ENCODE measurements at regions not wholly inside any gene's neighbourhood (a gene's known extent, or its start where the extent isn't known, plus 50 kb on each side); places are given as distances from the start of the nearest gene placed in this dataset.

DNA sequence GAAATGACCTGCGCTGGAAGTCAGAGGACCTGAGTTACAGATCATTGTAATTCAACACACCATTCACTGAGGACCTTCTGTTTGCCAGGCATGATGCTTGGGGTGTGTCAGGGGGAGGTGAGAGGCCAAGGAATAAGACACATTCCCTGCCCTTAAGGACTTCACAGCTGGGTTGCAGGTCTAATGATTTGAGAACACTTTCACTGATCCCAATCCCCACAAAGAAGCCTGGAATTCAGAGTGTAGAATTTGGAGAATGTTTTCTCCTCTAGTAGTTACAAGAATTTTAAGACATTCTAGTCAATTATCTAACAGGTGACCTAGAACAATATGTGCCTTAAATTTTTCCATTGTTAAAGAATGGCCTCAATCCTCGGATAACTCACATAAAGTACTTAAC, 322.4 kb downstream of the TNS1 start:
- no peak for DNase-seq (ENCODE audit: low read depth)
- TF ChIP-seq CTCF (conservative IDR thresholded peaks at IDR 0.05; ENCODE audit: control insufficient read depth, insufficient read depth, low read depth, low read length) = no peak

DNA sequence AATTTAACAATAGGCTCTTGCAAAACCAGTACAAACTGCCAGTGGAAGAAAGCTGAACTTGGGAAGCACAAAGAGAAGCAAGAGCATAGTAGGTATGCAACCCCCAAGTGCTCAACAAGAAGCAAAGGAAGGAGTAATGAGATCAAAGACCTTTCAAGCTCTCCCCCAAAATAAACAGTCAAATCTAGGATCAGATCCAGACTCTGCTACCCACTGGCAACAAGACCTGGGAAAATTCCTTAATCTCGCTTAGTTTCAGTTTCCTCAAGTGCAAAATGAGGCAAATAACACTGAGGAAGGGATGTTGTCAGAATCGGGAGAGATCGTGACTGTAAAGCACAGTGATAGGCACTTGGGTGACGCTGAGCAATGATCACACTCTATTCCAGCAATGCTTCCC, 329.2 kb downstream of the TNS1 start:
- no peak for TF ChIP-seq CTCF (conservative IDR thresholded peaks at IDR 0.05; ENCODE audit: control insufficient read depth, insufficient read depth, low read depth, low read length)
- DNase-seq (ENCODE audit: low read depth) = no peak
- H3K4me3 ChIP-seq (ENCODE audit: control insufficient read depth, low read depth, low read length) = no peak overlapping the region

More for the DNA sequence above, 322.4 kb downstream of the TNS1 start:
- H3K4me3 ChIP-seq (ENCODE audit: control insufficient read depth, low read depth, low read length) = no peak overlapping the region

DNA sequence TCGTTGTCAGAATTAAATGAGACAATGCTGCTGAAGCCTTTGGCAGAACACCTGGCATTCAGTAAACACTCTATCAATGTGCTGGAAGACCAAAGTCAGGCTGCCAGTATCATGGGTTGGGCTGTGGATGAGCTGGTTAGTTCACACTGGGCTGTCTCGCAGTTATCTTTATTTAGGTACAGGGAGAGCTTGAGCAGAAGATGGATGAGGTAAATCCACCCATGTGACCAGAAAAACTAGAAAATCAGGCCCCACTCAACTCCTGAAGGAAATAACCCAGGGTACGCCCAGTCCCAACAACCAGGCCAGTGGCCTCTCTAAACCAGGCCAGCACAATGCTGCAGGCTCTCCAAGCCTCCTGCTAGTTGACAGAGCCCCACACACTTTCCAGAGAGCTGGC, 330.3 kb downstream of the TNS1 start:
- H3K4me3 ChIP-seq (ENCODE audit: control insufficient read depth, low read depth, low read length) = no peak overlapping the region
- no peak for TF ChIP-seq CTCF (conservative IDR thresholded peaks at IDR 0.05; ENCODE audit: control insufficient read depth, insufficient read depth, low read depth, low read length)
- DNase-seq (ENCODE audit: low read depth) = no peak

DNA sequence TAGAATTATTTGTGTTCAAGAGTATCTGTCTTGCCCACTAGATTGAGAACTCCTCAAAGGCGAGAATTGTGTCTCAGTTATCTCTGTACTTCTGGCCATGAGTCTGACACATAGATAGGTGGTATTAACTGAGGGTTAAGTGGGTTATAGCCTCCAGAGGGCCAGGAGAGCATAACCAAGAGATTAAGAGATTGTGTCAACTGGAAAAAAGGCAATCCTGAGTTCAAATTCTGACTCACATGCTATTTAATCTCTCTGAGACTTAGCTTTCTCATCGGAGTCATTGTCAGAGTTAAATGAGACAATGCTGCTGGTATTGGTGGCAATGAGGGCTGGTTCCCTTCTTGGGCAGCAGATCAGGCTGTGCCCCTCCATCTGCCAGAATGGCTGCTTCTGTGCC, 330.9 kb downstream of the TNS1 start:
- TF ChIP-seq CTCF (conservative IDR thresholded peaks at IDR 0.05; ENCODE audit: control insufficient read depth, insufficient read depth, low read depth, low read length) = no peak
- DNase-seq (ENCODE audit: low read depth) = no peak
- no peak overlapping the region for H3K4me3 ChIP-seq (ENCODE audit: control insufficient read depth, low read depth, low read length)

DNA sequence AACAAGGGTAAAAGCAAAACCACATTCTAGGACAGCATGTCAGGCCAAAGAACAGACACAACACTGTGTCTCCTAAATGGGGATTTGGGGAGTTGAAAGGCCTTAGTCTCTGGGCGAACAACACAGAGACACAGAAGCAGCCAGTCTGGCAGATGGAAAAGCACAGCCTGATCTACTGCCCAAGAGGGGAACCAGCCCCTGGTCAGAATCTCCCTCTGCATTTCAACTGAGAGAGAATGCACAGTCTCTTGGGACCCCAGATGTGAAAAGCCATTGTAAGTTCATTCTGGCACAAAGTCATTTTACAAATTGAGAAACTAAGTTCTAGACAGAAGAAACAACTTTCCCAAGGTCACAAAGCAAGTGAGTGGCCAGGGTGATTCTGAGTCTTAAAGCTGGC, 331.7 kb downstream of the TNS1 start:
- DNase-seq (ENCODE audit: low read depth) = no peak
- H3K4me3 ChIP-seq (ENCODE audit: control insufficient read depth, low read depth, low read length) = no peak overlapping the region
- no peak for TF ChIP-seq CTCF (conservative IDR thresholded peaks at IDR 0.05; ENCODE audit: control insufficient read depth, insufficient read depth, low read depth, low read length)

- no peak overlapping the region for H3K4me3 ChIP-seq (ENCODE audit: control insufficient read depth, low read depth, low read length)
- no peak for DNase-seq (ENCODE audit: low read depth)
- TF ChIP-seq CTCF (conservative IDR thresholded peaks at IDR 0.05; ENCODE audit: control insufficient read depth, insufficient read depth, low read depth, low read length) = no peak
These were observed 333.0 kb downstream of the TNS1 start for GRCh38 chr2:217669831-217670230.

GRCh38 chr2:217667512-217667911, 335.3 kb downstream of the TNS1 start:
- H3K4me3 ChIP-seq (ENCODE audit: control insufficient read depth, low read depth, low read length) = no peak overlapping the region
- no peak for TF ChIP-seq CTCF (conservative IDR thresholded peaks at IDR 0.05; ENCODE audit: control insufficient read depth, insufficient read depth, low read depth, low read length)
- DNase-seq (ENCODE audit: low read depth) = no peak
